ENCODE measurements at regions not wholly inside any gene's neighbourhood (a gene's known extent, or its start where the extent isn't known, plus 50 kb on each side); places are given as distances from the start of the nearest gene placed in this dataset.

DNA sequence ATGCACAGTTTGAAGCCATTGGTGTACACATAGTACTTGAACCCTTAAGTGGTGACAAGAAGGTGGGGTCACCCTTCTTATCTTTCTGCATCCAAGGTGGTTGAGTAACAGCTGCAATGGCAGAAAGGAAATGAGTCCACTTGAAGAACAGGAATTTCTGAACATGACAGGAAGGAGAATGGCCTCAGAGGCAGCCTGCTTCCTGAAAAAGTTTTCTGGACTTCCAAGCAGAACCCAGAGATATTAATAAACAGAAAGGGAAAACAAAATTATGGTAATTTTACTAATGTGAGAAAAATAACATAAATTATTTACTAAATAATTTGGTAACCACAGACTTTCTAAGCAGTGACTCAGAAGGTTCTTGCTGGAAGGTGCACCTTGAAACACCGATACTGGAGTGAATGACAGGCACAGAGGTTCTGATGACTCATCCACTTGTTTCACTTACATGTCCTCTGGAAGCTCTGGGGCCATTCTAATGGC is 119.9 kb upstream of the HS3ST1 start:
- DNase-seq, result peak; percentile 28

DNA sequence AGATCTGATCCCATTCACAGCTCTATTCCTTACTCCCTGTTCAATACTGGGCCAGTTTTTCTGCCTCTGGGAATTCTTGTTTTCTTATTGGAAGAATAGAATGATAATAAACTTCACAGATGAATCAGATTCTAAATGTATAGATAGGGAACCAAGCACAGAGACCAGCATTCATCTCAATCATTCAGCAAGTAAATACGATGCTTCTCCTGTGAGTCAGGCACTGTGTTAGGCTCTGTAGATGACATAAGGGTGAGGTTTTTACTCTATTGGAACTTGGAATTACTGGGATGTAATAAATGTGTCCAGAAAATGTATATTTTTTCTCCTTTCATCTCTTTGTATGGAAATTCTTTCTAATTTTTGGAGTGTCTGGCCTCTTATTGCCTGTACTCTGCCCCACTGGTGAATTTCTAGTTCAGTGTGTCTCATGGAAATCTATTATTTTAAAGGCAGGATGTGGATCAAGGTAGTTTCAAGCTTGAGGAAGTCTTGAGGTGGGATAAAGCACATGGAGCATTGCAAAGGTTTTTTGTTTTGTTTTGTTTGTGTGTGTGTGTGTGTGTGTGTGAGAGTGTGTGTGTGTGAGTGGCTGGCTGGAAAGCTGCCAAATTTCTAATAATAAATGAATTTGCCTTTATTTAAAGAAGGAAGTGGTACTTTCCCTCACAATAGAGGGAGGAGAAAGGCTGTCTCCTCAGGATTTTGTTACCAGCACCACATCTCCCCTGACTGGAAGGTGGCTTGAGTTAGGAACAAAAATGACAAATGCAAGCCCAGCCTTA is 117.9 kb upstream of the HS3ST1 start:
- DNase-seq, result no peak

DNA sequence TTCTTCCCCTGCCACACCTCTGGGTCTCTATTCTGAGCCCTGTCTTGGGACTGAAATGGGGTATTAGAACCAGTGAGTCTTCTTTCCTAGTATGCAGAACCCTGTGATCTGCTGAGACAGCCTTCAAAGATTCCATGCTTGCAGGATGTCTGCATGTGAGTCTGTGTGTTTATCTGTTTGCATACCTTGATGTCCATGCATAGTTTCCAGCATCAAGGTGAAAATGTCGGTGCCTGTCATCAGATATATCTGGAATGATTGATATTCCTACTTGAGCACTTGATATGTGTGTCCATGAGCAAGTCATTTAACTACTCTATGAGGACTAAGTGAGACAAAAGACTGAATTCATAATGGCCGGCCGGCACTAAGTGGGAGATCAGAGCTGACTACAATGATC is 117.0 kb upstream of the HS3ST1 start:
- no peak for DNase-seq

DNA sequence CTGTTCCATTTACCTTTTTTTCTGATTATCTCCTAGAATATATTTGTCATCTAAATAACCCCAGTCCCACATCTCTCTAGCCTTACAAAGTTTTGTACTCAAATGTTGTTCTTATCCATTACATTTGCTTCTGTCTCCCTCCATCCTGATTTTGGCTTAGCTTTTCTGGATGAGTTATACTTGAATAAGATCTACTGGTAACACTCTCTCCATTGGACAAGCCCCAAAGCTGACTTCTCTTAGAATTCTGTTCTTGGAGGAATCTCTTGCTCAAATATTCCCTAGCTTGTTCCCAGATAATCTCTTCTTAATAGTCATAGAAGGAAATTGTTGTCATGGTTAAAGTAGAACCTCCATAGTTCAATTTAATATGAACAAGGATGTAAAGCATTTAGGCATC is 115.5 kb upstream of the HS3ST1 start:
- DNase-seq, result no peak

DNA sequence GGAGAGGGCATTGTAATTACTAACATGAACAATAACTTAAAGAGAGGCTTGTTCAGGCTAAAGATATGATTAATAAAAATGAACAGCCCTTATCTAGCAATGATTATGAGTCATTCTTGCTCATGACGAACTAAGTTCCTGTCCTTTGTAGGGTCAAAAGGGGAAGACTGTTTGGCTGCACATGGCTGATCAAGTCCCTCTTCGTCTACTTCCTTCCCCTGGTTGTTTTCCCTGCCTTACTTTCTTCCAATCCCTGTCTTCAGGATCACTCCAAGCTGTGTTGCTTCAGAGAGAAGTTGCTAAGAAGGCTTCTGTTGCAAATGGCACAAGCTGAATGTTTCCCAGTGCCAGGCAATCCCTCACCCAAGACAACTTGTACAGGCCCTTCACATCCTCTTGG is 115.0 kb upstream of the HS3ST1 start:
- no peak for DNase-seq

DNA sequence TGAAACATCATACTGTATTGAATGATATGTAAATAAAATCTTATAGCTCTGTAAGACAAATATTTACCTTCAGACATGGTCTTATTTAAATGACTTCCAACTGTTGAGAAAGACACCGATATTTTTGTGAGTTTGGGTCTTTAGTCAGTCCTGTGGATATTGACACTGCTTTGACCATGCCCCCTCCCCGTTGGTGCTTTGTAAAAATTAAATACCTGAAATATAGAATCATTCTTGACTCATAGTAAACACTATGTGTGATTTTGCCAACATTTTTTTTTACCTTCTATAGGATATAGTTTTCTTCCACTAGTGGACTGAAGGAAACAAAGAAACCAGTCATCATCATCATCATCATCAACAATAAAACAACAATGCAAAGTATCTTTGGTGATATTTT is 114.3 kb upstream of the HS3ST1 start:
- DNase-seq, result no peak

DNA sequence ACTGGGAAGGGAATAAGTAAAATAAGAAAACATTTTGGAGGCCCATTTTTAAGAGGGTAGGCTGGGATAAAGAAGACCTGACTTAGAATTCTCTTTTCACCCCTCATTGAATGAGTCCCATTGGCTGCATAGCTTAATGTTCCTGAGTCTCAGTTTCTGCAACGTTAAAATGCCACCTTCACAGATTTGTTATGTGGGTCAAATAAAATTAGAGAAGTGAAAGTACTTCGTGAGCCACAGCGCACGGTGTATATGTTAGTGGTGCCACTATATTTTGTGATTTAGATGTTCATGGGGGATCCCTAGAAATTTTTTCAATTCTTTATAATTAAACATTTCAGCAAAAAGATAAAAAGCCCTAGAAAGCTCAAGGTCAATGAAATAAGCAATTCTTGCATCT is 109.2 kb upstream of the HS3ST1 start:
- DNase-seq, result no peak

DNA sequence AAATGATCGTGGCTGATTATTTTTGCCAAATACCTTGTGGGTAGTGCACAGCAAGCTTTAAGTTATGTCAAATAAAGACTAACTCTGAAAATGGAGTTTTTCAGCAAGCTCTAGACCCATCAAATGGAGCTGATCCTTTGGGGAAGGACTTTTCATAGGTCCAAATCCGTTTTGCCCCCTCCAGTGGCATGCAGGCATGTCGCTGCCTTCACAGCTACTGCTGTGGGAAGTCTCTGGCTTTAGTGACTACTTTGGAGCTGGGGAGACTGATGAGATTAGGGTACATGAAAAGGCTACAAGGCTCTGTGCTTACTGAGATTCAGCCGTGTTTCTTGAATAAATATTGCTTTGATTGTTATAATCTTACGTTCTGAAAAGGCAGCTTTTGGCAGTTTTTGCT is 106.6 kb upstream of the HS3ST1 start:
- no peak for DNase-seq

DNA sequence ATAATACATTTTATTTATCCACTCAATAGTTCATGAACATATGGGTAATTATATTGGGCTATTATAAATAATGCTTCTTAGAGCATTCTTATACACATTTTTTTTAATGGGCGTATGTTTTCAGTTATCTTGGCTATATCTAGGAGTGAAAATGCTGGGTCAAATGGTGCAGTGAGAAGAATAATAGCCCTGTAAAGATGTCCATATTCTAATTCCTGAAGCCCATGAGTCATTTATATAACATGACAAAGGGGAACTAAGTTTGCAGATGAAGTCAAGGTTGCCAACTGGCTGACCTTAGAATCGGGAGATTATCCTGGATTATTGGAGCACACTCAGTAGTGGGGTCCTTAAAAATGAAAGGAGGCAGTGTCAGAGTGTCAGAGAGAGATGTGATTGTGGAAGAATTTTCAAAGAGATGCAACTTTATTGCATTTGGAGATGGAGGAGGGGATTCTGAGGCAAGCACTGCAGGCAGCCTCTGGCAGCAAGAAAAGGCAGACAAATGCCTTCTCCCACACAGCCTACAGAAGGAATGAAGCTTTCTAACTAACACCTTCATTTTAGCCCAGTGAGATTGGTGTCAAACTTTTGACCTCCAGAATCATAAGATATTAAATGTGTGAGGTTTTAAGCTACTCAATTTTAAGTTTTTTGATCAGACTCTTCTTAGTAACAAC is 106.1 kb upstream of the HS3ST1 start:
- no peak for DNase-seq

DNA sequence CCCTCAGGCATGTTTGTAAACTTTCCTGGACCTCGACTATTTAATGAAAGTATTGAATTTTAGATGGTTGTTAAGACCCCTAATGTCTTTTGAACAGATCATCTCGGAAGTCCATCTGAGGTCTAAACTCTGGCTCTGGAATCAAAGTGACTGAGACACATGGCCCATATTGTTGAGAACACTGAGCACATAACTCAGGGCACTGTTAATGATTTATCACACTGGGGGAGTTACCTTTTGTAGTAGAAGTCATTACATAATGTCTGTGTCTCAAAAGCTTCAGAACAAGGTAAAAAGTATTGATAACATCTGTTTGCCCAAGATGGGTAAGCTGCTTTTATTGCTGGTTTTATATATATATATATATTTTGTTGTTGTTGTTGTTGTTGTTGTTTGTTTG is 103.4 kb upstream of the HS3ST1 start:
- DNase-seq, result no peak

DNA sequence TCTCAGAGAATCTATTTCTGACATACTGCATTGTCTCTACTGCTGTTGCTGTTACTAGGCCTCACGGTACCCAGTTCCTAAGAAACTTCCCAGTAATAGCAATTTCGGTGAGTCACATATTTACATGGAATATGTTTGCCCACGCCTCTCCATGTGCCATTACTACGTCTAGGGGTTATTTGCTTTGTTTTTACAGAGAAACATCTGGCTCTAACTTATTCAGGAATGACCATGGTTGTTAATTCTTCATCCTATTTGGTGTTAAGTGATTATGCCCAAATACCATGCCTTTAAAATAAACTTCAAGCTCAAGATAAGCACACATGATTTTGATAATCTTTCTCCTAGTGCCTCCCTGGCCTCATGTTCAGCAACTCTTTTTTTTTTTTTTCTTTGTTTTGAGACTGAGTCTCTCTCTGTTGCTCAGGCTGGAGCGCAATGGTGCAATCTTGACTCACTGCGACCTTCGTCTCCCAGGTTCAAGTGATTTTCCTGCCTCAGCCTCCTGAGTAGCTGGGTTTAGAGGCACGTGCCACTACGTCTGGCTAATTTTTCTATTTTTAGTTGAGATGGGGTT is 101.0 kb upstream of the HS3ST1 start:
- no peak for DNase-seq

DNA sequence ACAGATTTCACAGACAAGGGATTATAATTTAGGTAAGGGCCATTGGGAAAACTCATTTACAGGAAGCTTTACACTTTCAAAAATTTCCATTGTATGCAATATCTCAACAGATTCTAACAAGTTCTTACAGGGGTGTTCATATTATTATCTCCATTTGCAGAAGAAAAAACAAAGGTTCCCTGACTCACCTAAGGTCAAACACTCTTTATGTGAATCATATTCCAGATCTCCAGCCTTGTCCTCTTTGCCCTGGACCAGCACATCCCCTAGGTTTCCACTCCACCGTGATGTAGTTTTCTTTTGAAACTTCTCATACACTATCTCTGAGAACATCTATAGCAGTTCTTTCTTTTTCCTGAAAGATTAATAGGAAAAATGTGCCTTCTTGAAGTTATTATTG is 96.4 kb upstream of the HS3ST1 start:
- no peak for DNase-seq

DNA sequence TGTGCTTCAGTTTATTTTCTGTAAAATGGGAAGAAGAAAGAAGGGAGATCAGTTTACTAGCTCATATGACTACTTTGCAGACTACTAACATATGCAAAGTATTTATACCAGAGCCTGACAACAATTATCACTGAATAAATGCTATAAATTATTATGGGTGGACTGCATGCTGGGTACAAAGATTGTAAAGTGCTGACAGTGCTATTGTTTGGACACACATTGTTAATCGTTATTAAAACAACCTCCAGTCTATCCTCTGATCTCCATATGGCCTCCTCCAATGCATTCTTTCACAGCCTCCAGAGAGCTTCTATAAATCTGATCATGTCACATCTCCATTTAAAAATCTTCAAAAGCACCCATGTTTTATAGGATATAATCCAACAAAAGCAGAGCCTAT is 90.1 kb upstream of the HS3ST1 start:
- no peak for DNase-seq

DNA sequence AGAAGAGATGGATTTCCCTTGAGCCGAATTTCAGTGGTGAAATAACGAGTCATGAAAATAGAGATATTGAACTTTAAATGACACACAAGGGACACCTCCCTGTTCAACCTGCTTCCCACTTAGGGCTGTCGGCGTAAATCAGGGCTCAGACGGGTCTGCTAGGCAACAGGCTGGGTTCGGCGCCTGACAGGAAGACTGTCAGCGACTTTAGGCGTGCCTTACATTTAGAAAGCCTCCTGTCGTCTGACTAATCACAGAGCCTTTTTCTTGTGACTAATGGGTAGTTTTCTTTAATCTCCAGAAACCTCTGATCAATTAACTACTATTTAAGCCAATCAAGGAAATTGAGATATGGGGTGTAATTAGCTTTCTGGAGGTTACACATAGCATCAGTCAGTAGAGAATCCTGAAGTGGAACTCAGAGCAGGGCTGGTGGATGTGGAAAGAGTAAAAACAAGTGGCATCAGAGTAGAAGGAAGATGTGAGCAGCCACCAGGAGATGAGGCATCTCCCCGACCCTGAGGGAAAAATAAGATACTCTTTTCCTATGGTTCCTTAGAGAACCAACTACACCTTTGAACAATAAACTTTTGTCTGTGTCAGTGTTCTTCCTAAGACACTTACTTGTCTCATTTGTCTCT is 86.2 kb upstream of the HS3ST1 start:
- DNase-seq, result no peak

DNA sequence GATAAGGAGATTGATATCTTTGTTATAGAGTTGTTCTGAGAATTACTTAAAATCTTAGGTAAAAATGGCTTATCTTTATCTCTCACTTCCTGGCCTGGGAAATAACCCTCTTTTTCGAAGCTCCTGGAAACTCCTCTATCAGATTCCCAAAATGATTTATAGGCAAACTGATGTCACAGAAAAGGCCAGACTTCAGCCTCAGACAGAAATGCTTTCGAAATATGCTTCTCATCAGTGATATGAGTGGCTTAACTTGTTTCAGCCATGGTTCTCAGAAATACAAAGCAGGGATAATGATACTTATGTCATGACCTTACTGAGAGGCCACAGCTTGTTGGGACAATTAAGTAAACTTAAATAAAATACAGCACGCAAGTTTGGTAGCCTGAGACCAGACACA is 85.3 kb upstream of the HS3ST1 start:
- no peak for DNase-seq

DNA sequence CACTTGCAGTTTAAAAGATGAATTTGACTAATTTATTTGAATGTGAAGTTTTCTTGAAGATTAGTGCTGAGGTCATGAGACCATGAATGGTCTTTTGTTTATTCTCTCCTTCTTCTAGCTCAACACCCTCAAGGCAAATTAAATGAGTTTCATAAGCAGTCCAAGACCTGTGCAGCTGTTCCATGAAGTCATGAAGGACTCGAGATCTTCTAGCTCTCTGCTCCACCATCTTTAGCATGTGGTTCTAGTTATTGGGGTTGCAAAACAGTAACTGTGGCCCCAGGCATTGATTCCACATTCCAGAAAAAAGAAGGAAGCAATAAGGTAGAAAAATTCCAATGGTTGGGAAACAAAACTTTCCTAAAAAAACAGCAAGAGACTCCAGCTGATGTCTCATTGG is 84.2 kb upstream of the HS3ST1 start:
- no peak for DNase-seq

DNA sequence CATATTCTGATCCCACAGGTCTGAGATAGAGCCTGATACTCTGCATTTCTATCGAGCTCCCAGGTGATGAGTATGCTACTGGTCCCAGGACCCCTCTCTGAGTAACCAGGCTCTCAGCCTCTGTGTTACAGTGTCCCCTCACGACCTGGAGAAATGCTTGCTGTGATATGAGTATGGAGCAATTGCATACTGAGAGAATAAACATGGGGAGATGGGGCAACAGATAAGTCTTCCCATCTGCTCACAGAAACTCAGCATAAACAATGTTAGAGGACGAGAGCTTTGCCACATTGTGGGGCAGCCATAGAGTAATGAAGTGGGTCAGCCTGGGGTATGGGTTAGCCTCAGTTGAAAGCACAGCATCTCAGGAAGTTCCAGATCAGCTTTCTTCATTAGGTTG is 82.6 kb upstream of the HS3ST1 start:
- DNase-seq, result no peak

DNA sequence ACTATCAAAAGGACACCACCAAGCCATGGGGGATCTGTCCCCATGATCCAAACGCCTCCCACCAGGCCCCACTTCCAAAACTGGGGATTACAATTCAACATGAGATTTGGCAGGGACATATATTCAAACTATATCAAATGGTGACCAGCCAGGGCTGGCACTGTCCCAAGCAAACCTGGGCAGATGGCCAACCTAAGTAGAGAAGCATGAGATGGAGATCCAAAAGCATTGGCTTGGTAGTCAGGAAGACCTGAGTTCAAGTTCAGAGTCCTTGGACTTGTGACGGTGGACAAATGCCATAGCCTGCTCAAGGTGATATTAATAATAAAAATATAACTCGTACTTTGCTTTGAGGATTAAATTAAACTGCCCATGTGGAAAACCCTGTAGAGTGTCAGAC is 79.2 kb upstream of the HS3ST1 start:
- no peak for DNase-seq

DNA sequence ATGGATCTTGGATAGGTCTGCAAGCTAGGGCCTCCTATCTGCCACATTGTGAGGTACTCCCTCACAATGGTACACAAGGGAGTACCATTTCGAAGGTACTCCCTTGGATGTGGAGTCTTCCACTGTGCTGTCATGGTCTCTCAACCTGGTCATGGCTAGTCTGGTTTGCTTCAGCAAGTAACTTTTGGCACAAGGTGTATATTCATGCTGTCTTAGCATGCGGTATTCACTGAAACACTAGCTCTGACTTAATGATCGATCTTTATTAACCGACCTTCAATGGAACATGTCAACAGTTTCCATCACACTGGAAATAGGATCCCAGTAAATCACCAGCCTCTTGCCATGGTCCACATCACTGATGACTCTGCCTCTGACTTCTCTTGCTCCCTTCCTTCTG is 77.5 kb upstream of the HS3ST1 start:
- DNase-seq, result no peak

DNA sequence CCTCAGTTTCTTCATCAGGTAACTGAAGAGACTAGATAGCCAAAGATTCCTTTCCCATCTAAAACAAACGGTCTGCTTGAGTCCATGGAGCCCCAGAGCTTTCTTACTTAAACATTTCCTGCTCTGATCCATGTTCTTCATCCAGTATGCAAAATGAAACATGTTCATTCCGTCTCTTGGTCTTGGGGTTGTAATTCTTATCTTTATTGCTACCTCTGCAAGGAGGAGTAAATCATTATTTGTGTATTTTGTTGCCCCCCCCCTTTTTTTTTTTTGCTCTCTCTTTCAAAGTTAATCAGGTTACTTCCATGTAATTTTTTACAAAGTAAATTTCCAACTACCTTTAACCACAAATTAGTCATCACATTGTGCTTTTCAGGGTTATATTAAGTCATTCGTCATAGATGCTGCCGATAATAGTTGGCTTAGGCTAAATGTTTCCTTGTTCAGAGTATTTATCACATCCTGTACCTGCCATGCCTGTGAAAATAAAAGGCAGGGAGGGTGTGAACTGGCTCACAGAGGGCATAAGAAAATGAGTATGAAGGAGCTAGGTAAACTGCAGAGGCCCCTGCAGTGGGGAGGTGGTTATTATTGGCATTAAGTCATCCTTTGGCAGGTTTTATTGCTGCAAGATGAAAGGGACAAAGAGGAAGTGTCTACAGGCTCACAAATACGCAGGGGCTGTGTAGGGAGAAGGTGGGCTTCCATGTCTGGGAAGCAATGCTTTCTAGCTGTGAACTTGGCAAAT is 76.7 kb upstream of the HS3ST1 start:
- DNase-seq, result peak; percentile 49

DNA sequence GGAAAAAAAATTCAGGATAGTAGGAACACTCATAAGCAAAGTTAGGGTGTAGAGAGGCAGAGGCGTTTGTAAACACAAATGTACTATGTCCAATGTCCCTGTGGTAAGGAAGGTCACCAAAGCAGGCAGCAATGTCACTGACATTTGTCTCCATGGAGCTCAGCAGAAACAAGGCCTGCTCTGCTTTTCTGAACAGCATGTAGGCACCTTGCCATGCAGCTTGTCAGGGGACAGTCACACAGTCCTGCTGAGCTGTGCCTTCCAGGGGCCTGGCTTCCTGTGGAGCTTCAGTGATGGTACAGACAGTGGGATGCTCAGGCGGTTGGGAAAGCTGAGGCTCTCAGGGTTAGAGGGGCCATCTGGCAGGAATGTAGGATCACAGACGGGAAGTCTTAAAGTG is 74.5 kb upstream of the HS3ST1 start:
- DNase-seq, result no peak

DNA sequence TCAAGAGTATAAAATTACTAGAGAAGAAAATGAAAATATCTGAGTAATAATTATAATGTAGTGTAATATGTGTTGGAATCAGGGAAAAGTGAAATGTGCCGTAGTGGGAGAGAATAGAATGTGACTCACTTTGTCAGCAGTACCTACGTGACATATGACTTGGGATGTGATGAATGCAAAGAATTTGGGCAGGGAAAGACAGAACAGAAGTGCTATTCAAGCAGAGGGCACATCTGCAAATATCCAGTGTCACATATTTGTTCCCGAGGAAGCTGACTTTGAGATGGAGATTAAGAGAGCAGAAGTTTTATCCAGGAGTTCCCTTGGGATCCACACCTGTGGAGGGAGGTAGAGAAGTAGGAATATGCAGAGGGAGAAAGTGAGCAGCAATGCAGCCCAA is 69.3 kb upstream of the HS3ST1 start:
- DNase-seq, result no peak

DNA sequence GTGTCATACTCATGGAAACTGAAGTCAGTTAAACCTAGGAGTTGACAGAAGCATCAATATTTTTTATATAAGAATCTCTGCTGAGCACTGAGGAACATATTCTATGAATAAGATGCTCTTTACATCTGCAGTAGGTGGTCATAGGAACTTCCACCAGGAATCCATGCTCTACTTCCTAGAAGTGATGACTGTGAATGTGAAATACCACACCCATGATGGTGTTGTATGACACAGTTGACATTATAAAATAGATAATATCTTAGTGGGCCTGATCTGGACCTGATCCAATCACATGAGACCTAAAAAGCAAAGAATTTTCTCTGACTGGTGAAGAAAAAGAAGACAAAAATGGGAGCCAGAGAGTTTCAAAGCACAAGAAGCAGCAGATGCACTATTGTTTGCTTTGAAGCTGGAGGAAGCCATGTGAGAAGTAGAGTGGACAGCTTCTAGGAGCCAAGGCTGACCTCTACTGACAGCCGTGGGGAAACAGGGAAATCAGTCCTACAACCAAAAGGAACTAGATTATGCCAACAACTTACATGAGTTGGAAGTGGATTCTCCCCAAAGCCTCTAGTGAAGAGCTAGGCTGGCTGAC is 68.6 kb upstream of the HS3ST1 start:
- DNase-seq, result peak; percentile 26
